Activated CD4-positive, CD25-positive, alpha-beta regulatory T cell treated with anti-CD3 and anti-CD28 coated beads, Interleukin-2, amount 50 U/mL, for 16 hours (primary cell): ENCODE measurements at regions not wholly inside any gene's neighbourhood (a gene's known extent, or its start where the extent isn't known, plus 50 kb on each side); places are given as distances from the start of the nearest gene placed in this dataset.
"Not testable (repeated sequence)": the region's sequence is repeated elsewhere in the genome, so short reads cannot be mapped to it uniquely, and the experiment has no call there.

Source experiments
- DNase-seq: peaks from one replicate; pipeline ENCODE4 v3.0.0-alpha.2; 2020; ENCODE audit warnings: low read depth, low spot score

DNA sequence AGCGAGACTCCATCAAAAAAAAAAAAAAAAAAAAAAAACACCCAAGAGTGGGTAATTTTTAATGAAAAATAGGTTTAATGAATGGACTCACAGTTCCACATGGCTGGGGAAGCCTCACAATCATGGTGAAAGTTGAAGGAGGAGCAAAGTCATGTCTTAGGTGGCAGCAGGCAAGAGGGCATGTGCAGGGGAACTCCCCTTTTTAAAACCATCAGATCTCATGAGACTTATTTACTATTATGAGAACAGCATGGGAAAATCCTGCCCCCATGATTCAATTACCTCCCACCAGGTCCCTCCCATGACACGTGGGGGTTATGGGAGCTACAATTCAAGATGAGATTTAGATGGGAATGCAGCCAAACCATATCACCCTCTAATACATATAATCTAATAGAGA, 454.6 kb upstream of the PTGER4 start:
- DNase-seq: not testable (repeated sequence)

GRCh38 chr5:40224421-40224820, 455.3 kb upstream of the PTGER4 start:
- DNase-seq: no peak

- no peak for DNase-seq
These were observed 455.8 kb upstream of the PTGER4 start for GRCh38 chr5:40223884-40224402.

DNA sequence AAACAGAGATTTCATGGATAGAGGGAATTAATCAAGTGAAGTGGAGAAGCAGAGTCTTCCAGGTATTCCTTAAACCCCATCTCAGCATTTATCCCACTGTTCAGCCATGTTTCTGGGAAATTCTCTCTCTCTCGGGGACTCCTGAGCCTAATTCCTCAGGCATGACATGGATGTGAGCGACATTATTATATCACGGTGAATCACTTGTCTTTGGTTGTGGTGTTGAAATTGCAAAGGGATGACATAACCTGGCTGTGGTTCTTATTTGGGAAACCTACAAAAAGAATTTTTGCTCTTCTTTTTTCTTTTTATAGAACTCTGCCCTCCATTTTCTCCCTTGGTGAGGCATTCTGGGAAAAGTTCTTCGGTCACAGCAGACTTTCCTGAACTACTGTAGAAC, 457.9 kb upstream of the PTGER4 start:
- DNase-seq: no peak

GRCh38 chr5:40221255-40221654, 458.5 kb upstream of the PTGER4 start:
- no peak for DNase-seq

- DNase-seq: no peak
These were observed 459.5 kb upstream of the PTGER4 start for GRCh38 chr5:40220260-40220659.

GRCh38 chr5:40217553-40217952, 462.2 kb upstream of the PTGER4 start:
- DNase-seq: no peak

DNA sequence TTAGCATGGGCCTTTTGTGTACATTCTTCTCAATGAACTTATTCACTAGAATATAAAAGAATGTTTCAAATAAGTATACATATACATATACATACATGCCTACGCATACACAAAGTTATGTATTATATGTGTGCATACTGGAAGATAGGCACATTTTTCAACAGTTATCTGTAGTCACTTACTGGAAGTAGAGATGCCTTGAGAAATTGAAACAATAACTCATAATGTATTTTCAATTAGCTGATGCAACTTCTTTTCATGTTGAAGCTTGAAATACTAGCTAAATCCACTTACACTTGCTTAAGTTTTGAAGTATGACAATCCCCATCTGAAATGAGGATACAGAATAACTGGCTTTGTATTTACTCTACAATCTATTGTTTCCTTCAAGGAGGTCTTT, 469.0 kb upstream of the PTGER4 start:
- DNase-seq: no peak

DNA sequence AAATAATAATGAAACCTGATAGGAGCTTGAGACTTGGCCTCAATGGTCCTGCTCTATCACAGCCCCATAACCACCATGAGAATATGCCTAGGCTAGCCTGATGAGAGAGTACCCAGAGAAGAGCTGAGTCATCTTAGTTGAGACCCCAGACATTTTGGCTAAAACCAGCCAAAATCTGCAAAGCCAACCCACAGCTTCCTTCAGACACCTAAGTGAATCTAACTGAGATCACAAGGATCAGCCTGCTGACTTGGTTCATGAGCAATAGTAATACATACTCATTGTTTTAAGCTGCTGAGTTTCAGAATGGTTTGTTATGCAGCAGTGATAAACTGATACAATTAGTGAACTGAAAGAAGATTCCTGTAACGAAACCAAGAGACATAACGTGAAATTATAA, 473.7 kb upstream of the PTGER4 start:
- DNase-seq: no peak

- DNase-seq: no peak
These were observed 475.6 kb upstream of the PTGER4 start for GRCh38 chr5:40204144-40204543.

DNA sequence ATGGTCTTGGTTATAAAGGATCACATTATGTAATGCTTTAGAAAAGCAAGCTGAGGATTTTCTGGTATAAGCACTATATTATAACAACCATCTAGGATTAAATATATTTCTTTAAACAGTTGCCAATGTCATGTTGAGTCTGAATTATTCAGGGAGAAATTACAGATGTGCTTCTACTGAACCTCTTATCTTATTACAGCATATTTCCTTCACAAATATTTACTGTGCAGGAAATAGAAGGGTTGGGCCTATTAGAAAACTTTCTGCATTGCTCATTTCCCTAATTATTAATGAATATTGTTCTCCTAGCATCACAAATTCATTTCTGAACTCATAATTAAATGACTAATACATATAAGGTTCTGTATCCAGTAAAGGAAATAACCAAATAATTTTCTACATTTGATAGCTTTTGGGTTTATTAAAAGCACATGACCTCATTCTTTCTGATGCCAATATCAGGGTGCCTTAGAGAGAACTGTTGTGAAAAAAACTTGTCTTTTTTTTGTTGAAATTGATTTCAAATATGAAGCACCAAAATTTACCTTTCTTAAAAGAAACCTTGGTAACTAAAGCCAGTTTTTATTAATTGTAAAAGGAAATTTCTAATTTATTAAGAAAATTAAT, 476.8 kb upstream of the PTGER4 start:
- no peak for DNase-seq

GRCh38 chr5:40198736-40199135, 481.0 kb upstream of the PTGER4 start:
- no peak for DNase-seq

GRCh38 chr5:40195574-40195973, 484.1 kb upstream of the PTGER4 start:
- DNase-seq: not testable (repeated sequence)

DNA sequence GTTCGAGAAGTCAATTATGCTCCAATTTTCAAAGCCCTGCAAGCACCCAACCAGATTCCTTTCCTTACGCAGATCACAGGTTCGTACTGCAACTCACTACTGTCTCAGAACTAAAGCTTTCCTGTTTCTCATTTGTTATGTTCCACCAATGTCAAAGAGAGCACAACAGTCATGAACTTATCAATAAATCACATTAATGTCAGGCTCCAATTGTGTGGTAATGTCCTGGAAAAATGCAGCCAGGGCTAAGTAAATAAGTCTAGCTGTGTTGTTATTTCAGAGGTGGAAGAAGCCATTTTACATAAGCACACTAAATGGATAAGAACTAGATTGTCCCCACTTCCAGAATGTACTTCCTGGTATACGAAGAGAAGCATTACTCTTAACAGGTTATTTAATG, 488.6 kb upstream of the PTGER4 start:
- no peak for DNase-seq

GRCh38 chr5:40172721-40173120, 507.0 kb upstream of the PTGER4 start:
- no peak for DNase-seq

GRCh38 chr5:40171971-40172370, 507.7 kb upstream of the PTGER4 start:
- no peak for DNase-seq

DNA sequence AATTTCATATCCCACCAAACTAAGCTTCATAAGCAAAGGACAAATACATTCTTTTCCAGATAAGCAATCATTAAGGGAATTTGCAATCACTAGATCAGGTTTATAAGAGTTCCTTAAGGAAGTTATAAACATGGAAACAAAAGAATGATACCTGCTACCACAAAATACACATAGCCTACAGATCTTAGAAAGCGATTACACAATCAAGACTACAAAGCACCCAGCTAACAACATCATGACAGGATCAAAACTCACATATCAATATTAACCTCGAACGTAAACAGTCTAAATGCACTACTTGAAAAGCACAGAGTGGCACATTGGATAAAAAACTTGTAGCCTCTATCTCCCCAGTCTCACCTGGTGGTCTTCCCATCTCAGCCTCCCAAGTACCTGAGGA, 512.4 kb upstream of the PTGER4 start:
- DNase-seq: no peak

DNA sequence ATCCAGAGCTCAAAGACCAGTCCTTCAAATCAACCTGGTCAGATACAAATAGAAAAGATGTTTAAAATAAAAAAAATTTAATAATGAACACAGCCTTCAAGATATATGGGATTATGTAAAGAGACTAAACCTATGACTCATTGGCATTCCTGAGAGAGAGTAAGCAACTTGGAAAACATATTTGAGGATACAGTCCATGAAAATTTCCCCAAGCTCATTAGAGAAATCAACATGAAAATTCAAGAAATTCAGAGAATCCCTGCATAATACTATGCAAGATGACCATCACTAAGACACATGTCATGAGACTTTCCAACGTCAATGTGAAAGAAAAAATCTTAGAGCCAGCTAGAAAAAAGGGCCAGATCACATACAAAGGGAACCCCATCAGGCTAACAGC, 512.9 kb upstream of the PTGER4 start:
- no peak for DNase-seq

DNA sequence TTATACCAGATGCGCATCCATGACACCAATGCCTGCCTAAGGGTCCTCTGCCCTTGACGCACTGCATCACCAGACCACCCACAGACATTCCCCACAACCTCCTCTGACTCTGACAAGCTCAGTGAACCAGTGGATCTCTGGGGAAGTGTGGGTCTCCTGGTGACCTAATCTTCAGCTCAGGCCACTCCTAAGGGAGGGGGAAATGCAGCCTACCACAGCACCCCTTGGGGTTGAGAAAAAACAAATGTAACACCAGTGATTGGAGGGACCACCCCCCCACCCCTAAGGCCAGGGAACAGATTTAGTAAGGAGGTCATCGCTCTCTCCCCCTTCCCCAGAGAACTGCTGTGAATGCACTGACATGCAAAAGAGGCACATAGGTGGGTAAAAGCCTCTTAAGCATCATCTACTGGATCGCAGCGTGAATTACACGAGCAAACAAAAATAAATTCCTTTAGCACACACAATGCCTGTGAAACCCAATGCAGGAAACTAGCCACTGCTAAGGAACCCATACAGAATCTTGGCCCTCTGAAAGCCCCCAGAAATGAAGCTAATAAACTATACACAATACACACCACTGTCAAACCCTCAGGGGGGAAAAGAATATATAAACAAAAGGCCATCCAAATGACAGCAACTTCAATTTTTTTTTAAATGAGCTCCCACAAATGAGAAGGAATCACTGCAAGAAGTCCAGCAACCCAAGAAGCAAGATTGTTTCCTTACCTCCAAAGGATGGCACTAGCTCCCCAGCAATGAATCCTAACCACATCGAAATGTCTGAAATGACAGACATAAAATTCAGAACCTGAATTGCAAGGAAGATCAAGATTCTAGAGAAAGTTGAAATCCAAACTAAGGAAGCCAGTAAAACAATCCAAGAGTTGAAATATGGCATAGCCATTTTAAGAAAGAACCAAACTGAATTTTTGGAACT, 513.7 kb upstream of the PTGER4 start:
- DNase-seq: no peak

DNA sequence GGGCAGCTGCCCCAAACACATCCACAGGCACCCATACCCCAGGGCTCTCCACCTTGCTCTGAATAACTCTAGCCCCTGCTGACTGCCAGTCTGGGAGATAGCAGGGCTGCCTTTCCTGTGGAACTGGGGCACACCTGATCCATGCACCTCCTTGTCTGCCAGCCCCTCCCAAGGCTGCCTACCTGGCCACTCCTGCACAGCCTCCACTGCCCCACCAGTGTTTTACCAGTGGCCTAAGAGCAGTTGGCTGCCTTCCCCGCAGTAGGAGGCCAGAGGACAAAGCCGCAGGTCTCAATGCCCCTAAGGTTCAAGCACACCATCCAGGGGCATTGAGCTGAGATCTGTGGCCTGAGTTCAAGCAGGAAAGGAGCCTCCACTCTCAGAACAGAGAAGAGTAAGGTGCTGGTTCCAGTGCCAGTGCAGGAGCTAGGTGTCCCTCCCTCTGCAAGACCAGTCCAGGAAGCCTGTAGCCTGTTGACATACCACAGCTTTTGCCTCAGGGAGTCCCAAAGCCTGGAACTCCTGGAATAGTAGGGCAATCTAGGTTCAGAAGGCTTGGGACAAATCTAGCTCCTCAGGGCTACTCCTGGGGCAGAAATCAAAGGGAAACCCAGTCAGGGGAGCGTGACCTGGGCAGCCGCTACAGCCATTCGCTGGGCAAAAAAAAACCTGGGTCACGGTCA, 514.5 kb upstream of the PTGER4 start:
- no peak for DNase-seq

GRCh38 chr5:40160435-40160834, 519.3 kb upstream of the PTGER4 start:
- DNase-seq: no peak

- DNase-seq: no peak
These were observed 525.5 kb upstream of the PTGER4 start for GRCh38 chr5:40154194-40154593.
